Left ventricle myocardium inferior (tissue), 1 donor: ENCODE measurements at regions not wholly inside any gene's neighbourhood (a gene's known extent, or its start where the extent isn't known, plus 50 kb on each side); places are given as distances from the start of the nearest gene placed in this dataset.
A peak's percentile ranks its signal among the peaks of the same experiment; 100 is the strongest.

Source experiments
- DNase-seq: peaks from one replicate; pipeline ENCODE4 v3.0.0-alpha.2; 2020
- H3K27ac ChIP-seq: fragments of 200-600 bp; replicated peaks from 2 replicates; pipeline ENCODE4 v1.8.0; 2021
- H3K27me3 ChIP-seq: fragments of 200-600 bp; 2 replicates; pipeline ENCODE4 v1.8.0; 2021; ENCODE audit warnings: low read depth
- H3K36me3 ChIP-seq: fragments of 200-600 bp; 2 replicates; pipeline ENCODE4 v1.8.0; 2021
- H3K4me1 ChIP-seq: fragments of 200-600 bp; 2 replicates; pipeline ENCODE4 v1.8.0; 2021
- H3K4me3 ChIP-seq: fragments of 200-600 bp; 2 replicates; pipeline ENCODE4 v1.8.0; 2021; ENCODE audit warnings: mild to moderate bottlenecking, moderate library complexity
- H3K9me3 ChIP-seq: fragments of 200-600 bp; replicated peaks from 2 replicates; pipeline ENCODE4 v1.8.0; 2021
- intact Hi-C: fragments of 100-400 bp; cut with micrococcal nuclease; formaldehyde crosslinking; loops from one replicate; pipeline ENCODE4 v1.11.0; 2022
- TF ChIP-seq, protein P1 (sequence below): fragments of 200-600 bp; IDR thresholded peaks from 2 replicates; pipeline ENCODE4 v1.8.0; 2021; ENCODE audit warnings: antibody characterized with exemption, mild to moderate bottlenecking, borderline replicate concordance
- donor health status: DM: no; HTN: yes; CAD: no; lungs with severe emphysema.

DNA sequence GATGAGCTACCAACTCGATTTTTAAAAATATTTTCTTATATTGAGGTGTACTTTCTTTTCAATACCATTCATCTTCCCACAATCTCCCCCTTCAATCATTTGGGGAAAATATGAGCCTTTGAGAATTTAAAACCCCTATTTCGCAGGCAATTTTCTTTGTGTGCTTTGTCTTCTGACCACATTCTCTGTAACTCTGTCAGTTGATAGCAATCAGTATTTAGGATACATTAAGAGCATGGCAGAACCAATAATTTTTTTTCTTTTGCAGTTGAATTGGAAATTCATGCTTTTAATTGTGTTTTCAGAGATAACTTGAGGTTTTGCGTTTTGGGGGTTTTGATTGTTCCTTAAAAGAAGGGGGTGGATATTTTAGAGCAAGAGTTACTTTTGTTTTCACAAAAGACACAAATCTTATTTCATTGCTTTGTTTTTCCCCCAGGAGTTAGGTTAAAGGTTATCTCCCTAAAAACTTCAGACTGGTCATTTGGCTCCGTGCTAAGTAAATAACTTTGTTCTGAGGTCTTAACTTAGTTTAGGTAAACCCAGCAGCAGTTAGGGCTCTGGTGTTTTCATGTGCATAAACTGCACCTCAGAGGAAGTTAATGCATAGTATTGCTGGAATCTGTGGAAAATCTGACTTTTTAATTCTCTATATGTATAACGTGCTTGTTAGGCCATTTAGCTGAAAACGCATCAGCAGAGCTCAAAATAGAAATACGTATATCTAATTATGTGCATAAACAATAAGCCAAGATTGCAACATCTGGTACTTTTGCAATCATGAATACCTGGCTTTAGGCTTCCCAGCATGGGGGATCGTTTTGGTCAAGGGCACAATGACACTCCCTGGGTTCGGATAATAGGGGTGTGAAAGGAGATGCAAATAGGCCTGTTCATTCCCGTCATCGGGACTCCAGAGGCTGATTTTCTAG, 676.4 kb upstream of the ANKRD30A start:
- Histone ChIP-seq H3K4me3 (no peak overlapping the region), H3K27ac (peak overlapping the region; percentile 75), H3K36me3 (no peaks in the 10 kb centered on the region), H3K9me3 (no peaks in the 10 kb centered on the region), H3K27me3 (no peaks in the 10 kb centered on the region), H3K4me1 (peaks cover 32% of the 10 kb centered on the region)
- intact Hi-C loops, result no loop called here
- TF ChIP-seq, protein P1, sequence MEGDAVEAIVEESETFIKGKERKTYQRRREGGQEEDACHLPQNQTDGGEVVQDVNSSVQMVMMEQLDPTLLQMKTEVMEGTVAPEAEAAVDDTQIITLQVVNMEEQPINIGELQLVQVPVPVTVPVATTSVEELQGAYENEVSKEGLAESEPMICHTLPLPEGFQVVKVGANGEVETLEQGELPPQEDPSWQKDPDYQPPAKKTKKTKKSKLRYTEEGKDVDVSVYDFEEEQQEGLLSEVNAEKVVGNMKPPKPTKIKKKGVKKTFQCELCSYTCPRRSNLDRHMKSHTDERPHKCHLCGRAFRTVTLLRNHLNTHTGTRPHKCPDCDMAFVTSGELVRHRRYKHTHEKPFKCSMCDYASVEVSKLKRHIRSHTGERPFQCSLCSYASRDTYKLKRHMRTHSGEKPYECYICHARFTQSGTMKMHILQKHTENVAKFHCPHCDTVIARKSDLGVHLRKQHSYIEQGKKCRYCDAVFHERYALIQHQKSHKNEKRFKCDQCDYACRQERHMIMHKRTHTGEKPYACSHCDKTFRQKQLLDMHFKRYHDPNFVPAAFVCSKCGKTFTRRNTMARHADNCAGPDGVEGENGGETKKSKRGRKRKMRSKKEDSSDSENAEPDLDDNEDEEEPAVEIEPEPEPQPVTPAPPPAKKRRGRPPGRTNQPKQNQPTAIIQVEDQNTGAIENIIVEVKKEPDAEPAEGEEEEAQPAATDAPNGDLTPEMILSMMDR, result no peak
- DNase-seq, result no peak

DNA sequence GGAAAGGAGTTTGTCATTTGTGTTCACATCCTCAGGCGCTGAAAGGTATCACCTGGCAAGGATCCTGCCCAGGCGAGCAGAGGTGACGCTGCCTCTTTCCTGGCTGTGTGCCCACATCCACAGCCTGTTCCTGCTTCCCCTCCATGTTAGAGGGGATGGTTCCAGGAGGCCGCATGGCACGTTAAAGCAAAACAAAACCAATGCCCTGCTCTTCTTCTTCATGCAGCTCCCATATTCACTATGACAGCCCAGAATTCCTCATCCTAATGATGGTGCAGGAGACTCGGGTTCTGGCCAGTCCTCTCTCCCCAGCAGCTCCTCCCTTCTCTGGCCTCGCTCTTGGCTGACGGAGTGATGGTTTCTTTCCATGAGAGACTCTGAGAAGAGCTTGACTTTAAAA, 678.5 kb upstream of the ANKRD30A start:
- intact Hi-C loops, result no loop called here
- Histone ChIP-seq H3K9me3 (no peaks in the 10 kb centered on the region), H3K4me1 (peaks cover 35% of the 10 kb centered on the region), H3K27me3 (no peaks in the 10 kb centered on the region), H3K36me3 (no peaks in the 10 kb centered on the region), H3K27ac (peak overlapping the region; percentile 85), H3K4me3 (no peak overlapping the region)
- TF ChIP-seq, protein P1, result no peak
- DNase-seq, result peak; percentile 79

DNA sequence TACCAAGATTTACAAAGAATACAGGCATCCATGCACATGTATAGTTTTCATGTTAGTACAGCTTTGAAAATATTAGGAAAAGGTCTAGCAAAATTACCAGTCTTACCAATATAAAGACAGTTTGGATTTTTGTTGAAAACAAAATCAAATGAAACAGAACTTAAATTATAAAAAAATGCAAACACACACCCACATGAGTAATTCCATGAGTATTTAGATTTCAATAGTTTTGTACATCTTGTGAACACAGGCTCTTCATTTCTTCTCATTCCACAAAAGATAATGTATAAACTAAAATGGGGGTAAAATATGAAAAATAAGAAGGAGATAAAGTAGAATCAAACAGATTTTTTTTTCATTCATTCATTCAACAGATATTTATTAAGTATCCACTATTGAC, 682.2 kb upstream of the ANKRD30A start:
- TF ChIP-seq, protein P1, result no peak
- H3K36me3 ChIP-seq, result no peaks in the 10 kb centered on the region
- no peak overlapping the region for H3K4me3 ChIP-seq
- DNase-seq, result no peak
- H3K27me3 ChIP-seq, result no peaks in the 10 kb centered on the region
- H3K27ac ChIP-seq, result no peak overlapping the region
- intact Hi-C loops, result no loop called here
- H3K4me1 ChIP-seq, result peaks cover 18% of the 10 kb centered on the region
- H3K9me3 ChIP-seq, result no peaks in the 10 kb centered on the region

DNA sequence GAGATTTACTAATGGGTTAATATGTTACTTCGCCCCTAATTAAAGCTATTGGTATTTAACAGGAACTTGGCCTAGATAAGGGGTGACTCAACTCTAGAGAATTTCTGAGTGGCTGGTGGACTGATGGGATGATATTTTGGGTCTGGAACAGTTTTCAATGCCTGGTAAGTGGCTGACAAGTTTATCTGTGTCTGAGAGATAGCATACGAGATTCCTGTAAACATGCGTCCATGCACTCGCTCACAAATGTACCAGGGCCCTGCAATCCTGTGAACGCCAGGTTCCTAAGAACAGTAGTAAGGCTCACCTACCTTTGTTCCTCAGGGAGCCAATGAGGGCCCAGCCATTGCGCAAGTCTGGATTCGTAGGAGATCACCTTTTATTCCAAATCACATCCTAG, 683.8 kb upstream of the ANKRD30A start:
- Histone ChIP-seq H3K4me1 (peaks cover 15% of the 10 kb centered on the region), H3K27me3 (no peaks in the 10 kb centered on the region), H3K9me3 (peaks cover 8% of the 10 kb centered on the region), H3K4me3 (no peak overlapping the region), H3K36me3 (no peaks in the 10 kb centered on the region), H3K27ac (peak overlapping the region; percentile 14)
- intact Hi-C loops, result no loop called here
- TF ChIP-seq, protein P1, result no peak
- DNase-seq, result peak; percentile 19

DNA sequence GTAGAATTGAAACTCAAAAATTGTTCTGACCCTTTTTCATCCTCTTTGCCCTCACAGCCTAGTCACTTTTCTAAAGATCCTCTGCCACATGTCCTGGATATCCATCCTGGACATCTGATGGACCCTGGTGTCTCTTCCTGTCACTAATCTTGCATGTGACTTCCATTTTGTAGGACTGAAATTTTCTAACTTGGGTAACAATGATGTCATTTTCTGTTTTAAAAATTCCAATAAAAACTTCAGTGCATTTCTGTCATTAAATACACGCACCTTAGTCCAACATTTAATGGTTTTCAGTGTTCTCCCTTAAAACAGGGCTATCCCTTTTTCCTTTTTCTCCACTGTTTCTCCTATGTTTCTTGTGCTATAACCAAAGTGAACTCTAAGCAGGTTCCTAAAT, 684.9 kb upstream of the ANKRD30A start:
- DNase-seq, result no peak
- Histone ChIP-seq H3K27me3 (no peaks in the 10 kb centered on the region), H3K36me3 (no peaks in the 10 kb centered on the region), H3K9me3 (peaks cover 8% of the 10 kb centered on the region), H3K4me3 (no peak overlapping the region), H3K4me1 (peaks cover 11% of the 10 kb centered on the region), H3K27ac (no peak overlapping the region)
- TF ChIP-seq, protein P1, result no peak
- intact Hi-C loops, result no loop called here
